ENCODE measurements at regions not wholly inside any gene's neighbourhood (a gene's known extent, or its start where the extent isn't known, plus 50 kb on each side); places are given as distances from the start of the nearest gene placed in this dataset.
A peak's percentile ranks its signal among the peaks of the same experiment; 100 is the strongest.

- DNase-seq: no peak
Measured at GRCh38 chr19:53696951-53697350, 65.2 kb downstream of the DPRX start.

DNA sequence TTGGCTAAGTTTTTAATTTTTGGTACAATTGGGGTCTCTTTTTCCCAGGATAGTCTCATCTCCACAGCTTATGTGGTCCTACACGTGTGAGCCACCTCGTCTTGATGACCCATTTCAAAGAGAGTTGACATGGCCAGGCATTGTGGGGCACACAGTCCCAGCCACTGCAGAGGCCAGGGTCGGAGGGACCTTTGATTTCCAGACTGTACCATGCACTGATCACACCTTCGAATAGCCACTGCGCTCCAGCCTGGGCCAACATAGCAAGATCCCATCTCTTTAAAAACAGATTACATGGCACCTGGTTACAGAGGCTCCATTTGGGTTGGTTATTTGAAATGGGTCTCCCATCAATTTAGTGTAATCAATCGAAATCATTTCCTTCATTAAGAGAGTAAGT is 71.6 kb downstream of the DPRX start:
- no peak for DNase-seq

- DNase-seq: peak in 19 of 56 donors; percentile 0 to 37 (median 4)
Measured at GRCh38 chr19:53704011-53704410, 72.2 kb downstream of the DPRX start.

- no peak for DNase-seq
Measured at GRCh38 chr19:53707278-53707677, 75.5 kb downstream of the DPRX start.

- DNase-seq: no peak
Measured at GRCh38 chr19:53730391-53730790, 93.7 kb downstream of the NLRP12 start.

All from nucleus accumbens (tissue), 56 donors.